SK-N-SH treated with all-trans-retinoic acid at 6 μM for 48 hours (cell line): ENCODE measurements at regions not wholly inside any gene's neighbourhood (a gene's known extent, or its start where the extent isn't known, plus 50 kb on each side); places are given as distances from the start of the nearest gene placed in this dataset.
"Not testable (repeated sequence)": the region's sequence is repeated elsewhere in the genome, so short reads cannot be mapped to it uniquely, and the experiment has no call there.

Experiments used
- ATAC-seq: fragments of 200-7000 bp; cut with Tn5 transposase; 3 replicates; pipeline ENCODE4 v1.9.1; 2020; ENCODE audit warnings: mild to moderate bottlenecking, moderate library complexity

DNA sequence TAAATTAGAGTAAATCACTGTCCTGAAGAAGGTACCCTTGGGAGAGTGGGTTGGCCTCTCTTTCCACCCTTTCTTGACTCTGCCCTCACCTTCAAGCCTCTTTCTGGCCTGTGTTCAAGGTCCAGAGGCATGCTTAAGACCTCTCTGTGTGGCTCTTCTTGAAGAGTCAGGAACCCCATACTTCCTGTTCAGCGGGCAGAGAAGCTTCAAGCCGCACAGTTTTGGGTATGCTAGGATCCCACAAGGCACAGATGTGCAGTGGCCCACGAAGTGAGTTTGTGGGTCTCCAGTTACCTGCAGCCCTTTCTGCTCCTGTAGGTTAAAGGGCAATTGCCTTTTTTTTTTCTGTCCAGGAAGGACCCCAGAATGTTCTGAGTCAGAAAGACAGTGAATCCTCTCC lies 113.7 kb downstream of the PPIAL4A start:
- ATAC-seq, result not testable (repeated sequence)

GRCh38 chr1:121006826-121007225 lies 117.3 kb downstream of the PPIAL4A start:
- not testable (repeated sequence) for ATAC-seq

DNA sequence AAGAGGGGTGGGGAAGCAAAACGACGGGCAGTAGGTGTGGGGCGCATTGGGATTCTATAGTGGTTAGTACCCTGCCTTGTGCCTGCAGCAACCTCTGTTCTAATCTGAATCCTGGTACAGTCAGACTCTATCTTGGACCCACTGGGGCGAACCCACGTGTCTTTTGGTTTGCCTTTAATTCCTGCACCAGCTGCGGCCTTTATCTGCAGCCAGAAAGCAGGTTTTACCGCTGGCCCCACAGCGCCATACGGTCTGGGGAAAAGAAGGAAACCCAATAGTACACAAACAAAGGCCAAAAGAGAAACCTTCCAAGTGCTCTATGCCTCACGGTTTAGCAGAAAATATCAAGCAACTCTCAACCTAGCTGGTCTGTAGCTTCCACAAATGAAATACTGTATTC lies 118.2 kb downstream of the PPIAL4A start:
- ATAC-seq, result not testable (repeated sequence)

GRCh38 chr1:121008512-121009215 lies 119.1 kb downstream of the PPIAL4A start:
- ATAC-seq, result not testable (repeated sequence)

DNA sequence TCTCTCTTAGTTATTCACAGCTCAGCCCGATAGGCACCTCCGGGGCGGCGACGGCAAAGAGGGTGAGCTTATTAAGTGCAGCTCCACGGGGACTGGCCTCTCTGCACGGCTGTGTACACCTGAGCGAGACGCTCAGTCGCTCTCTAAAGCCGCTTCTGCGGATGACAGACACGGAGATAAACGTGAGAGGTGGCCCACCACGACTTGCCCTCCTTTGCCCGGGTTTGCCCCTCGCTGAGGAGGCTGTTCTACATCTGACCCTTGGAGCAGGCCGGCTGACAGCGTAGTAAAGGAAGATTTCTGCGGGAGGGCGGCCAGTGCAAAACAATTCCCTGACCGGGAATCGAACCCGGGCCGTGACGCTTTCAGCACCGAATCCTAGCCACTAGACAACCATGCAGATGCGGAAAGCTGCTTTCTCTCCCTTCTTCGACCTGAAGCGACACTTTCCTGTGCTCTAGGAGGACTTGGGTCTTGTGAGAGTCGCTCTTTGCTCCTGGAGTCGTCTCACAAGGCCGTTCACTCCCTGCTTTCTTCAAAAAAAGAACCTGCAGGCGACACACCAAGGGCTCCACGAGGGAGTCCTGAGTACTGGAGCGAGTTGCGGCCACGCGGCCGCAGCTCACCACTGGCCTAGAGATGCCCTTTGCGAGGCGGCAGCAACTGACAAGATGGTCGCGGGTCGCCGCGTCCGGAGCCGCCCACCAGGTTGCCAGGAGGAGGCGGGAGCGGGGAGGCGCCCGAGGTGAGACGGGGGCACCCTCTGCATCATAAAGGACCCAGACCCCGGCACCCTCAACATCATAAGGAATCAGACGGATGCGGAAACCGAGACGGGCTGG lies 119.9 kb downstream of the PPIAL4A start:
- ATAC-seq, result not testable (repeated sequence)

- not testable (repeated sequence) for ATAC-seq
These were observed 120.6 kb downstream of the PPIAL4A start for GRCh38 chr1:121010141-121010540.

- not testable (repeated sequence) for ATAC-seq
These were observed 123.6 kb downstream of the PPIAL4A start for GRCh38 chr1:121013181-121013580.

GRCh38 chr1:121016182-121017028 lies 126.8 kb downstream of the PPIAL4A start:
- ATAC-seq, result peak; percentile 76

GRCh38 chr1:121019715-121020349 lies 130.3 kb downstream of the PPIAL4A start:
- ATAC-seq, result peak; percentile 95

- ATAC-seq, result peak; percentile 53
These were observed 131.0 kb downstream of the PPIAL4A start for GRCh38 chr1:121020350-121021236.

DNA sequence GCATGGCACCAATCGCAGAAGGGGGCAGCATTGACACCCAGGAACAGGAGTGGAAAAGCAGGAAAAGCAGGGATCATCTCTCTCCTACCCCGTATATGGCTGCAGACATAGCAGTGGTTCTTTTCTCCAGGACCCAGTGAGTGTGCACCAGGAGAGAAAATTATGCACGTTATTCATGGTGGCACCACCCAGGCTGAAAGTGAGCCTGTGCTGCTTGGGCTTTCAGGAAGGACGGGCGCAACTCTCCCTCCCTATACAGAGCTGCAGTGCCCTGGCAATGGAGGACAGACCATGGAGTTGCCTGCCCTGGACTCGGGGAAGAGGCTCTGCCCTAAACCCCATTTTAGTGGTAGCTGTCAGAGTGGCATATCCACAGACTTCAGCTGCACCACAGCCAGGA lies 132.1 kb downstream of the PPIAL4A start:
- not testable (repeated sequence) for ATAC-seq

DNA sequence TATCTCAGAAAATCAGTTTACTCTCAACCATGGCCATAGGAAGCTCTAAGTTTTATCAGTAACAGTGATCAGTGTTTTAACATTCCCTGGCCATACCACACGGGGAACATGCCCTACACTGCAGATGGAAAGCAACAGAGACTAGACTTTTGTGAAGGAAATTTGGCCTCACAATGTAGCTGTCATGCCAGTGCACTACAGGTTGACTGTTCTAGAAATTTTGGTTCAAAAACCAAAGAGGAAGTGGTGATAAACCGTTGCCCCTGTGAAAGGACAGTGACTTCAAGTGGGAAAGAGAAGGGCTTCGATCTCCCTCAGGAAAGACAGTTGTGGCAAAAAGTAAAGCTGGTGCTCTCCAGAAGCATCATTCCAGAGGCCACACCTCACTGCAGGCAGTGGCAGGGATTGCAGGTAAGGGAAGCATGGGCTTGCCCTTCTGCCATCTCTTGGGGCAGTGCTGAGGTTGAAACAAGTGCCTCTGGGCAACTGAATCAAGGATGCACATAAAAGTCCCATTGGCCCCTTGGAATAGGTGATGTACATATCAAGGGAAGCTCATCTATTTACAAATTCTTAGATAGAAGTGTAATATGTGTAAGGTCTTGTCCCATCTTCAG lies 143.4 kb downstream of the PPIAL4A start:
- not testable (repeated sequence) for ATAC-seq

DNA sequence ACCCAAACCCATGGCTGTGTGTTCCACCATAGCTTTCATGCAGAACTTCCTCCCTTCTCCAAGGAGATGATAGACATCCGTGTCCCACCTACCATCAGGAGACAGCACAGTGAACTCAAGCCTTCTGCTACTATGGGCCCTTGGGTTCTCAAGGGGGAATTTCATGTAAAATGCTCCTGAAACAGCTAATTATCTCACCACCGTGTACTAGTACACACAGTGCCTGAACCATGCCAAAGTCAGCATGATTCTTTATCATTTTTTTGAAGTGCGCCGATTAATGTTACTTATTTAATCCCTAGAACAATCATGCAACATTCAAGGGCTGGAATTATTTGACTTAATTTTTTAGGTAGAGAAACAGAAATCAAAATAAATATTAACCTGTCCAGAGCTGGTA lies 147.2 kb downstream of the PPIAL4A start:
- ATAC-seq, result not testable (repeated sequence)

DNA sequence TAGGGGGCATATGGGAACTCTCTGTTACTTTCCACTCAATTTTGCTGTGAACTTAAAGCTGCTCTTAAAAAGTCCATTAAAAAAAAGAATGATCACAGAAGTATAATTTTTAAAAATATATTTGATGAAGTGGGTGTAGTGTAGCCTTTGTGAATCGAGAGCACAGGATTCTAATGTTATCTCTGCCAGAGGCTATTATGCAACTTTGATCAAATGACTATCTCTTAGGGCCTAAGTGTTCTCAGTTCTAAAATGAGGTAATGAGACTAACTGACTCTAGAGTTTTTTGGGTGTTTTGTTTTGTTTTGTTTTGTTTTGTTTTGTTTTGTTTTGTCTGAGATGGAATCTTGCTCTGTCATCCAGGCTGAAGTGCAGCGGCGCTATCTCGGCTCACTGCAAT lies 143.2 kb downstream of the FAM72B start:
- not testable (repeated sequence) for ATAC-seq

DNA sequence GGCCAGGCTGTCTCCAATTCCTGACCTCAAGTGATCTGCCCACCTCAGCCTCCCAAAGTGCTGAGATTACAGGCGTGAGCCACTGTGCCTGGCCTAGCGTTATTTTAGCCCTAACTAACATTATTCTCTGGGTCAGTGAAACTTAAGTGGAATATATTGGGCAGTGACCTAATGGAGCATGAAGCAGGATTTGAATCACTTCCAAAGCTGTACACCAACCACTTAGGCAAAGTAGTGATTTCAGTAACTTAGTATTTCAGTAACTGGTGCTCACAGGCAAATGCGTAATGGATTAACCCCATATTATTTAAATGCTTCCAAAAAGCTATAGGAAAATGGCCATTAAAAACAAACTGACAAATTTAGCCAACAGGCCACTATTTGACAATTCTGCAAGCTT lies 142.6 kb downstream of the FAM72B start:
- ATAC-seq, result not testable (repeated sequence)

DNA sequence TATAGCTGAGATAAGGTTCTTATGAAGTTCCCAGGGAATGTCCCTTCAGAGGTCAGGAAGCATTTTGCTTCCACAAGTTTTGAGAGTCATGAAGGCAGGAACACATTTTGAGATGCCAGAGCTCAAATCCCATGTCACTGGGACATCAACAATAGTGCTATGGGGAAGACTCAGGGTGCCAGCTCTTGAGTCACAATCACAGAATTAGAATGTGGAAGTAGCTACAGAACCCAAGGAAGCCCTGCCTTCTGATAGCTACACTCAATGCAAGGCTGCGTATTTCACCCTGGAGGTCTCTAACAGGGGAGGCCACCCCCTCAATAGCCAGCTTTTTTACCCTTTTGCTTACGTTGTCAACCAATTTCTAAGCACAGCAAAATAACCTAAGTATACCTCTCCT lies 141.3 kb downstream of the FAM72B start:
- not testable (repeated sequence) for ATAC-seq

- not testable (repeated sequence) for ATAC-seq
These were observed 135.8 kb downstream of the FAM72B start for GRCh38 chr1:121048293-121048752.

DNA sequence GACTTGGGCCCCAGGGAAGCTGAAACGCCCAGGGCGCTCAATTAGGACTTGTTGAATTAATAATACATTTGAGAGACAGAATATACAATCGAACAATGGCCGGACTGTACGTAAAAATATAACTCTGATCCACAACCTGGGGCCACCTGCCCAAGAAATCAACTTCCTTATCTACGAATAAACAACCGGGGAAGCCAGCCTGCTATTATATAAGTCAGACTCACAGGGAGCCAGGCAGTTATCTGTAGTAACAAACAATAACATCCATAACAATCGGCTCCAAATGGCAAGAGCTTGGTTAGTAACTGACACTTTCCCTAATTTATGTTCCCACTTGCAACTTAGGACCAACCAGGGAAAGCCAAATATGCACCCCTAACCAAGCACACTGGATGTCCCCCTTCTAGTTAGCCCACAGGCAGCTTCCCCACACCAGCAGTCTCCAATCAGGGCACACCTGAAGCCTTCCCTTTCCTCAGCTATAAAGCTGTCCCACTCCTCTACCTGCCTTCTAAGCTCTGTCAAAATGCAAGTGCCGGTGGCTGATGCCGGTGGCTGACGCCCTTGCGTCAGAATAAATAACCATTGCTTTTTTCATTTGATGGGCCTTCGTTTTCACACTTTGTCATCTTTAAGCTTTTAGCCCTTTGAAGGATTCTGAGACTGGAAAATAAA lies 135.2 kb downstream of the FAM72B start:
- ATAC-seq, result not testable (repeated sequence)

- not testable (repeated sequence) for ATAC-seq
These were observed 134.0 kb downstream of the FAM72B start for GRCh38 chr1:121050097-121050496.

DNA sequence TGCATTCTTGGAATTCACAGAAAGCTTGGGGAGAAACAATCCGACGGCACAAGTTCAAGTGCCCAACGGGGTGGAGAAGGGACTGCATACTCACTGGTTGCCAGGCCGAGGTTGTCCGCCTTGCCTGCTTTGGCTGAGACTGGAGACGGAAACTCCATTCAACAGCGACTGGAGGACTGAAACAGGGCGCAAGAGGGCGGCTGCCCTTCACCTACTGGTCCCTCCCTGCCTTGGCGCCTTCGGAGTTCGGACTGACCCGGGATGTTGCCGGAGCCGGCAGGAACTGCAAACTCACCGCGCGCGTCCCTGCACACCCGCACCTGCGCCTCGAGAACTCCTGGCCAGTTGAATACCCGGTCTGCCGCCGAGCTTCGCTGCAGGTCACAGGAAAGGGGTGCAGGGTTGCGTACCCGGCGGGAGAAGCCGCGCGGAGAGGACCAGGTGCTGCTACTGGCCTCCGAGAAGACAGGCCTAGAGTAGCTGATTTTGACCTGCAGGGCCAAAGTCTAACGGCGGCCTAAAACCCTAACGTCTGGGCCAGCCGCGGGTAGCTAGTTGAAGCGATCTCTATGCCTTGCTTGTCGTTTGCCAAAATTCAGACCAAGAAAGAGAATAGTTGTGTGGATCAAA lies 132.9 kb downstream of the FAM72B start:
- ATAC-seq, result not testable (repeated sequence)
